Astrocyte (in vitro differentiated cells and primary cell): ENCODE measurements at regions not wholly inside any gene's neighbourhood (a gene's known extent, or its start where the extent isn't known, plus 50 kb on each side); places are given as distances from the start of the nearest gene placed in this dataset.

ENCODE experiments used
- DNase-seq: peaks from one replicate; pipeline ENCODE4 v3.0.0-alpha.2; 2010; ENCODE audit warnings: low read depth
- FAIRE-seq: peaks from 2 replicates; lab custom pipeline; 2011; peaks lifted over from hg19 to GRCh38; lab: Jason Lieb, UNC
- H2AFZ ChIP-seq: 2 replicates; pipeline ENCODE4 v1.6.0; 2012; ENCODE audit warnings: low read depth, low read length, inconsistent platforms
- H3K27ac ChIP-seq: 2 replicates; pipeline ENCODE4 v1.5.1; 2011; ENCODE audit warnings: low read depth, low read length, inconsistent platforms
- H3K27me3 ChIP-seq: 2 replicates; pipeline ENCODE4 v1.6.0; 2011; ENCODE audit warnings: low read length, inconsistent platforms; ENCODE audit not compliant: insufficient read depth
- H3K36me3 ChIP-seq: 2 replicates; pipeline ENCODE4 v1.5.1; 2011; ENCODE audit warnings: low read length, inconsistent platforms; ENCODE audit not compliant: insufficient read depth
- H3K4me1 ChIP-seq: 2 replicates; pipeline ENCODE4 v1.5.1; 2011; ENCODE audit warnings: low read length, inconsistent platforms; ENCODE audit not compliant: insufficient read depth
- H3K4me2 ChIP-seq: 2 replicates; pipeline ENCODE4 v1.6.0; 2012; ENCODE audit warnings: low read length, inconsistent platforms
- H3K4me3 ChIP-seq: 2 replicates; pipeline ENCODE4 v1.5.1; 2011; ENCODE audit warnings: low read depth, mild to moderate bottlenecking, low read length, inconsistent platforms; ENCODE audit not compliant: insufficient read depth
- H3K79me2 ChIP-seq: 2 replicates; pipeline ENCODE4 v1.6.0; 2012; ENCODE audit warnings: mild to moderate bottlenecking, low read length, inconsistent platforms; ENCODE audit not compliant: insufficient read depth
- H3K9ac ChIP-seq: 2 replicates; pipeline ENCODE4 v1.6.0; 2012; ENCODE audit warnings: mild to moderate bottlenecking, low read length, inconsistent platforms
- H3K9me3 ChIP-seq: 2 replicates; pipeline ENCODE4 v1.5.1; 2012; ENCODE audit warnings: low read depth, mild to moderate bottlenecking, low read length, inconsistent platforms; ENCODE audit not compliant: insufficient read depth
- H4K20me1 ChIP-seq: 2 replicates; pipeline ENCODE4 v1.6.0; 2012; ENCODE audit warnings: low read length, inconsistent platforms; ENCODE audit not compliant: insufficient read depth
- H3K27ac Mint-ChIP-seq: one replicate; pipeline ENCODE4 v1.8.0; 2021; ENCODE audit warnings: mild to moderate bottlenecking, mixed read lengths; ENCODE audit not compliant: unreplicated experiment
- H3K27me3 Mint-ChIP-seq: one replicate; pipeline ENCODE4 v1.8.0; 2021; ENCODE audit warnings: low read depth, mixed read lengths; ENCODE audit not compliant: unreplicated experiment
- H3K36me3 Mint-ChIP-seq: one replicate; pipeline ENCODE4 v1.8.0; 2021; ENCODE audit warnings: low read depth, mixed read lengths; ENCODE audit not compliant: unreplicated experiment
- H3K4me1 Mint-ChIP-seq: one replicate; pipeline ENCODE4 v1.8.0; 2021; ENCODE audit warnings: low read depth, mixed read lengths; ENCODE audit not compliant: unreplicated experiment
- H3K4me3 Mint-ChIP-seq: one replicate; pipeline ENCODE4 v1.8.0; 2021; ENCODE audit warnings: mild to moderate bottlenecking, moderate library complexity, mixed read lengths; ENCODE audit not compliant: unreplicated experiment
- H3K9me3 Mint-ChIP-seq: one replicate; pipeline ENCODE4 v1.8.0; 2021; ENCODE audit warnings: mild to moderate bottlenecking, mixed read lengths; ENCODE audit not compliant: unreplicated experiment
- EZH2 ChIP-seq: IDR thresholded peaks from 2 replicates; pipeline ENCODE4 v1.6.1; 2012; ENCODE audit warnings: mild to moderate bottlenecking, low read length, inconsistent platforms; ENCODE audit not compliant: insufficient read depth
- TF ChIP-seq, protein P1 (sequence below): IDR thresholded peaks from 2 replicates; pipeline ENCODE4 v1.5.1; 2011; ENCODE audit warnings: low read depth, mild to moderate bottlenecking, inconsistent platforms, low read length, moderate library complexity; ENCODE audit not compliant: insufficient read depth

DNA sequence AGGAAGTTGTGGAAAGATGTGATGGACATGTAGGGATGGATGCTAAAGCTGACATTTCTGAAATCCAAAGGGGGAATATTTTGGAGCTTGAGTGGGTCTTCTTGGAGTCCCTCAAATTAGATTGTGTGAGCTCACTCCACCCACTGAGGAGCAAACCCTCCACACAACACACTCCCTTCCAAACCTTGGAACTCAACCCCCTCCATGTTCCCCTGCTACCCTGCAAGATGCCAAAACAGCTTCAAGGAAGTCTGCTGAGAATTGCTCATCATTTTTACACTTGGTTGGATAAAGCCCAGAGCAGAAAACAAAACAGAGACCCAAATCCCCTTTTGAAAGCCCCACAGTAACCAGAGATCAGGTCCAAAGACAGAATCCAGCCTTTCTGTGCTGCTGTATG, 103.3 kb upstream of the ERCC4 start:
- Histone ChIP-seq H3K27me3 (no peaks in the 10 kb centered on the region), H2AFZ (no peak overlapping the region), H3K4me2 (no peak overlapping the region), H3K79me2 (no peaks in the 10 kb centered on the region), H3K4me3 (no peak overlapping the region), H4K20me1 (no peaks in the 10 kb centered on the region), H3K9ac (no peak overlapping the region), H3K9me3 (no peaks in the 10 kb centered on the region), H3K4me1 (no peaks in the 10 kb centered on the region), H3K36me3 (no peaks in the 10 kb centered on the region), H3K27ac (no peak overlapping the region)
- TF ChIP-seq EZH2: no peak
- TF ChIP-seq, protein P1, sequence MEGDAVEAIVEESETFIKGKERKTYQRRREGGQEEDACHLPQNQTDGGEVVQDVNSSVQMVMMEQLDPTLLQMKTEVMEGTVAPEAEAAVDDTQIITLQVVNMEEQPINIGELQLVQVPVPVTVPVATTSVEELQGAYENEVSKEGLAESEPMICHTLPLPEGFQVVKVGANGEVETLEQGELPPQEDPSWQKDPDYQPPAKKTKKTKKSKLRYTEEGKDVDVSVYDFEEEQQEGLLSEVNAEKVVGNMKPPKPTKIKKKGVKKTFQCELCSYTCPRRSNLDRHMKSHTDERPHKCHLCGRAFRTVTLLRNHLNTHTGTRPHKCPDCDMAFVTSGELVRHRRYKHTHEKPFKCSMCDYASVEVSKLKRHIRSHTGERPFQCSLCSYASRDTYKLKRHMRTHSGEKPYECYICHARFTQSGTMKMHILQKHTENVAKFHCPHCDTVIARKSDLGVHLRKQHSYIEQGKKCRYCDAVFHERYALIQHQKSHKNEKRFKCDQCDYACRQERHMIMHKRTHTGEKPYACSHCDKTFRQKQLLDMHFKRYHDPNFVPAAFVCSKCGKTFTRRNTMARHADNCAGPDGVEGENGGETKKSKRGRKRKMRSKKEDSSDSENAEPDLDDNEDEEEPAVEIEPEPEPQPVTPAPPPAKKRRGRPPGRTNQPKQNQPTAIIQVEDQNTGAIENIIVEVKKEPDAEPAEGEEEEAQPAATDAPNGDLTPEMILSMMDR: no peak
- Mint-ChIP-seq H3K9me3 (peaks cover 12% of the 10 kb centered on the region), H3K4me1 (no peaks in the 10 kb centered on the region), H3K27me3 (peaks cover 14% of the 10 kb centered on the region), H3K4me3 (no peak overlapping the region), H3K27ac (no peak overlapping the region), H3K36me3 (no peaks in the 10 kb centered on the region)
- FAIRE-seq (no peak), DNase-seq (no peak)

DNA sequence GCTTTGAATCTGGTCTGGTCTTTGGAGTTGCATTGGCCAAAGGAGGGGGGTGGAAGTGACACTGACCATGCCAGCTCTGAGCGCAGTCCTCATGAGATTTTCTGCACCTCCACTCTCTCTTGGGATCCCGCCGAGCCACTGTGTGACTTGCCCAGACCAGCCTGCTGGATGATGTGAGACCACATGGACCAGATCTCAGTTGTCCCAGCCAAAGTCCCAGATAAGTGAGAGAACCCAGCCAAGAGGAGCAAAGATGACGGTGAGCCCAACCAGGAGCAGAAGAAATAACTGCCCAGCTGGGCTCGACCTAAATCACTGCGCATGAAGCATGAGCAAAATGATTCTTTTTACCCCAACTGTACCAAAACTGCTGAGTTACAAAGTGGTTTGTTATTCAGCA, 96.5 kb upstream of the ERCC4 start:
- no peak overlapping the region for H3K4me3 ChIP-seq
- no peaks in the 10 kb centered on the region for H3K27me3 ChIP-seq
- no peaks in the 10 kb centered on the region for H3K79me2 ChIP-seq
- no peaks in the 10 kb centered on the region for H4K20me1 ChIP-seq
- DNase-seq: no peak
- H3K27ac ChIP-seq: no peak overlapping the region
- H3K27ac Mint-ChIP-seq: no peak overlapping the region
- H3K4me3 Mint-ChIP-seq: no peak overlapping the region
- no peak overlapping the region for H2AFZ ChIP-seq
- H3K9me3 ChIP-seq: no peaks in the 10 kb centered on the region
- no peaks in the 10 kb centered on the region for H3K4me1 ChIP-seq
- peaks cover 3% of the 10 kb centered on the region for H3K9me3 Mint-ChIP-seq
- no peaks in the 10 kb centered on the region for H3K36me3 ChIP-seq
- H3K4me1 Mint-ChIP-seq: no peaks in the 10 kb centered on the region
- TF ChIP-seq, protein P1: no peak
- TF ChIP-seq EZH2: no peak
- peaks cover 15% of the 10 kb centered on the region for H3K27me3 Mint-ChIP-seq
- no peak overlapping the region for H3K9ac ChIP-seq
- H3K4me2 ChIP-seq: no peak overlapping the region
- H3K36me3 Mint-ChIP-seq: no peaks in the 10 kb centered on the region
- no peak for FAIRE-seq

DNA sequence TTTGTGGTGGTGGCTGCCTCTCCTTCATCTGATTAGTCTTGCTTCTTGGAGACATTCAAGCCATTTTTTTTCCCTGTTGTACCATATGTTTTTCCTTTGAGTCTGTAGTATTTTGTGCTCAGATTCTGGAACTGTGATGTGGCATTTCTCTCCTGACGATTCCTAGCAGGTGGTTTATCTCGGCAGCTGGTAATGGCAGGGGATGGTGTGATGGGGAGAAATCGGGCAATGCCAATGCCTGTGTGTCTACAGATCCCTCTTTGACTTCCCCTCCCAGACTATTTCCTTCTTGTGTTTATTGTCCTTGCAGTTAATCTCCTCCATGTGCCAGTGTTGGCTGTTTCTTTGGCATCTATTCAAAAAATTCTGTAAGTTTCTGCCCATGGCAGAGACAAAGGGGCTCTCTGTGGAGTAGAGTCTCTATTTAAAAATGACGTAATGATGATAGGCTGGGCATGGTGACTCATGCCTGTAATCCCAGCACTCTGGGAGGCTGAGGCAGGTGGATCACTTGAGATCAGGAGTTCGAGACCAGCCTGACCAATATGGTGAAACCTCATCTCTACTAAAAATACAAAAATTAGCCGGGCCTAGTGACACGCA, 90.2 kb upstream of the ERCC4 start:
- Histone ChIP-seq H3K27ac (no peak overlapping the region), H3K79me2 (no peaks in the 10 kb centered on the region), H4K20me1 (no peaks in the 10 kb centered on the region), H3K9ac (no peak overlapping the region), H3K9me3 (no peaks in the 10 kb centered on the region), H3K4me2 (no peak overlapping the region), H3K27me3 (no peaks in the 10 kb centered on the region), H3K4me3 (no peak overlapping the region), H2AFZ (no peak overlapping the region), H3K4me1 (no peaks in the 10 kb centered on the region), H3K36me3 (no peaks in the 10 kb centered on the region)
- peaks cover 5% of the 10 kb centered on the region for H3K27me3 Mint-ChIP-seq
- H3K4me3 Mint-ChIP-seq: no peak overlapping the region
- no peaks in the 10 kb centered on the region for H3K4me1 Mint-ChIP-seq
- FAIRE-seq (no peak), DNase-seq (no peak)
- TF ChIP-seq, protein P1: no peak
- no peak for TF ChIP-seq EZH2
- peaks cover 4% of the 10 kb centered on the region for H3K9me3 Mint-ChIP-seq
- no peaks in the 10 kb centered on the region for H3K36me3 Mint-ChIP-seq
- H3K27ac Mint-ChIP-seq: no peak overlapping the region
